ENCODE measurements at regions not wholly inside any gene's neighbourhood (a gene's known extent, or its start where the extent isn't known, plus 50 kb on each side); places are given as distances from the start of the nearest gene placed in this dataset.

DNA sequence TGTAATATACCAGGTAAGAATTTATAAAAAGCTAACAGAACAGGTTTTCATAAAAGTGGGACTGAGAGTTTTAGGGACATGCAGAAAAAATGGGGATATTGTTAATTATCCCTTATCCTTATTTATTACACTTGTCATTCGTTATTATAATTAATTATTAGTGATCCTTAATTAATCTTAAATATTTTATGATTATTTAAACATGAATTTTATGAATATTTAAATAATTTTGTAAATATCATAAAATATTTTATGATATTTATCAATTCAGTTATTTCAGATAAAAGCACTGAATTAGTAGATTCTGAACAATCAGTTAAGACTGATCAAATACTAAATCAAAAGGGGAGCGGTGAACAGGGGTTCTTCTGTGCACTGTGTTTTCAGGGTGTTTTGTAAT is 300.1 kb downstream of the PAX1 start:
- FAIRE-seq = no peak
- no peak for DNase-seq (ENCODE audit: insufficient read length, low spot score)

DNA sequence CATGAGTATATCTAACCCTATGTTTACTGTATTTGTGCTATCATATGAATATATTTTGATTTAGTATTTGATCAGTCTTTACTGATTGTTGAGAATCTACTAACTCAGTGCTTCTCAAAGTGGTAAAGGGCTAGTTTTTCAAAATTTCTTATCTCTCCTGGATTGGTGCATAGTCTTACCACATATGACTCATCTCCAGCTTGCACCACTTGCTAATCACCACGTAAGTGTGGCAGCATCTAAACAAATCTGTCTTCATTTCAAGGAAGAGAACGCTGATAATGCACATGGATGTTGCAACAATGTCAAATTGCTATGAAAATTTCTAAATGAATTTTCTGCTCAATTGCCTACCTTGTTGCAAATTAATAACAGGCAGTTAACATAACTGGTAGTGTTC is 299.5 kb downstream of the PAX1 start:
- FAIRE-seq (no peak), DNase-seq (ENCODE audit: insufficient read length, low spot score) (no peak)

- DNase-seq (ENCODE audit: insufficient read length, low spot score) = no peak
- FAIRE-seq = no peak
Measured at GRCh38 chr20:22003680-22004079, 298.2 kb downstream of the PAX1 start.

DNA sequence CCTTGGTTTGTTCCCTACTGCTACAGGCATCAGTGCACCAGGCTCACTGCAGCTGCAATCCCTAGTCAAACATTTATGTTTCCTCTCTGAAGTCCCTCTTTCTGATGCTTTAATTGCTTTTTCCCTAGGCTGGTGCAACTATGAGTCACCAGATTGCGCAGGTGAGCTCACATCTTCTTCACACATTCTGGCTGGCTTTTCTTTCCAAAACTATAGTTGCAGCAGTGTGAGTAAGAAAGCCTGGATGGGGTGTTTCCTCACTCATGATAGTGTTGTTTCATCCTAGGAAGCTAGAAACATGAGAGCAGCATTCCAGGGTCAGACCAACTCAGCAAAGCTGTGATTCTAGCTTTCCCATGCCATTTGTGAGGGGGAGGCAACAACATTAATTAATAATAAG is 296.4 kb downstream of the PAX1 start:
- FAIRE-seq (no peak), DNase-seq (ENCODE audit: insufficient read length, low spot score) (no peak)

- FAIRE-seq = no peak
- DNase-seq (ENCODE audit: insufficient read length, low spot score) = no peak
Measured at GRCh38 chr20:21995461-21995860, 290.0 kb downstream of the PAX1 start.

DNA sequence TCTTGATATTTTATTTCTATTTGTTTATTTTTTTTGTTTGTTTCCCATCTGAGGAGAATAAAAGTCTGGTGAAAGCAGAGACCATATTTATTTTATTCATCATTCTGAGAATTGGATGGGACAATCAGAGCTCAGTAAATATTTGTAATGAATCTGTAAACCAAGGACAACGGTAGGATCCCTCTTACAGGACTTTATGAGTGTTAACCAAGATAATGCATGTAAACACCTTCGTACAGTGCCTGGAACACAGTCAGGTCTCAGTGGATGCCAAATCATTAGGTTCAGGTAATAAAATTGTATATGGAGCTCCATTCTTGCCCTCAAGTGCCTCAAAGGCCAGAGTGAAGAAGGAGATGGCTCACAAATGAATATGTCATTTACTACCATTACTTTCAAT is 288.7 kb downstream of the PAX1 start:
- FAIRE-seq = no peak

GRCh38 chr20:21982559-21982958 is 277.1 kb downstream of the PAX1 start:
- DNase-seq (ENCODE audit: insufficient read length, low spot score) (no peak), FAIRE-seq (no peak)

More for the DNA sequence above, 288.7 kb downstream of the PAX1 start:
- DNase-seq (ENCODE audit: insufficient read length, low spot score) = no peak

GRCh38 chr20:21981597-21982344 is 276.3 kb downstream of the PAX1 start:
- FAIRE-seq (no peak), DNase-seq (ENCODE audit: insufficient read length, low spot score) (no peak)

DNA sequence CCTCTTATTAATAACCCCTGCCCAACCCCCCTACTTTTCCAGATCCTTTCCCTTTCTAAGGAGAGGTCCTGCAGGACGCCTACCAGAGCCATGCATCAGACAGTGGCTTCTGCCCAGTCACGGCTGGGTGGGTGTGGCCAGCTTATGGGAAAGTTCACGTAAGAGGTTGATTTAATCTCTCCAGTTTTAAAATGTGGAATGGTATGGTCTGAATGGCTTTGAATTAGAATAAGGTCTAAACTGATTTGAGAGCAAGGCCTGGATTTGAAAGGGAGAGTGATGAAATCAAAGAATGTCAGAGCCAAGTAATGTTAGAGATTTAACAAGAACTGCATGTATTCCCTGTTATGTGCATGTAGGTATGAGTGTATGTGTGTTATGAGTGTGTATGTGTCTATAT is 275.7 kb downstream of the PAX1 start:
- FAIRE-seq = no peak
- no peak for DNase-seq (ENCODE audit: insufficient read length, low spot score)

- FAIRE-seq = no peak
- DNase-seq (ENCODE audit: insufficient read length, low spot score) = no peak
Measured at GRCh38 chr20:21971436-21971835, 266.0 kb downstream of the PAX1 start.

DNA sequence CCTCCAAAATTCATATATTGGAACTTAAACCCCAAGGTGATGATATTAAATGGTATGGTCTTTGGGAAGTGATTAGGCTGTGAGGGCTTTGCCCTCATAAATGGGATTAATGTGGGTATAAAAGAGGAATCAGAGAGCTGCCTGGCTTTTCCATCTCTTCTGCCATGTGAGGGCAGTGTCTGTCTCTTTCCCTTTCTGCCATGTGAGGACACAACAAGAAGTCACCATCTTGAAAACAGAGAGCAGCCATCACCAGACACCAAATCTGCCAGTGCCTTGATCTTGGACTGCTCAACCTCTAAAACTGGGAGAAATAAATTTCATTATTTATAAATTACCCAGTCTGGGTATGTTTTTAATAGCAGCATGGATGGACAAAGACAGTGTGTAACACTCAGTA is 263.0 kb downstream of the PAX1 start:
- DNase-seq (ENCODE audit: insufficient read length, low spot score) (no peak), FAIRE-seq (no peak)

DNA sequence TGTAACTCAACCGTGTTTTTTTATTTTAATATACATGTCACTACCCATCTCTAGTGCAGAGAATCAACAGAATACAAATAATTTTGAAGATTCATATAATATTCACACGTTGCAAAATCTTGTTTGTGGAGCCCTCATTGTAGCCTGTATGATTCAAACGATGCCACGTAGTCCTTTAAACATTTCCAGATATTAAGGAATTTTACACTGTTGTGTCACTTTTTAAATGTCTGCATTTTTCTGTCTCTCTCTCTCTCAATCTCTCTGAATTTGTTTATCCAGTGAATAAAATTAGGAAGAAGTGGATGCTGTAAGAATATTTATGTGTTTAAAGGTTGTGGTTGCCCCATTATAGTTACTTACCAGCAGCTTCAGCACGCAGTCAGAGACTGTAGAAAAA is 262.0 kb downstream of the PAX1 start:
- FAIRE-seq = no peak

DNA sequence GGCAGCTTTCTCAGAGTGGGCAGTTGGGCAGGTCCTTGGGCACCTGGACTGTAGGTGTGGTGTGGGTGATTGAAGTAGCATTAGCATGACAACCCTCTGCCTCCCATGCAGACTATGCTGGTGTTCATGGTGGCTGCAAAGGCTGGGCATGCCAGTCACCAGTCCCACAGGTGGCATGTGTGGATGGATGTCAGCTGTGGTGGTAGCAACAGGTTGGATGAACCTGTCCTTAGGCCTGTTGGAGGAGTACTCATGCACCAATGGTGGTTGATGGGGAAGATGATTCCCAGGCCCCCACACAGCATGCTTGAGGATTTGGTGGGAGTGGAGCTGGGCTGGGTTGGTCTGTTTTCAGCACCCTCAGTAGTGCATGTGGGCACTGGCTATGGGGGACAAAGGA is 251.1 kb downstream of the PAX1 start:
- DNase-seq (ENCODE audit: insufficient read length, low spot score) = no peak
- no peak for FAIRE-seq

More for the DNA sequence above, 262.0 kb downstream of the PAX1 start:
- no peak for DNase-seq (ENCODE audit: insufficient read length, low spot score)

DNA sequence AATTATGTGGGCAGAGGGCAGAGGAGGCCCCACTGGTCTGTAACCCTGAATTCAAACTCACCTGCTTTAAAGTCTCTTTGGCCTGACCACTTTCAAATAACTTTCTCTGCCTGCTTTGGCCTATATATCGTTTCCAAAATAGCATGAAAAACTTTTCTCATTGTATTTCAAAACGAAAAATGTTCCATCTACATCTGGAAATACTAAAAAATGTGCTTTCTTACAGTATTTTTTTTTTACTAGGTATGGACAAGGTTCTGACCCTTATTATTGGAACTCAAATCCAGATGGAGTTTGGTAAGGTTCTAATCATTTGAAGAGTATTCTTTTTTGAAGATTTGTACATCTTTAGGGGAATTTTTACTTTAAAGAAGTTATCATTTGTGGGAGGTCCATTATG is 241.9 kb downstream of the PAX1 start:
- DNase-seq (ENCODE audit: insufficient read length, low spot score) = no peak
- FAIRE-seq = no peak

GRCh38 chr20:21944227-21944626 is 238.8 kb downstream of the PAX1 start:
- no peak for FAIRE-seq

GRCh38 chr20:21941941-21942805 is 236.7 kb downstream of the PAX1 start:
- FAIRE-seq (no peak), DNase-seq (ENCODE audit: insufficient read length, low spot score) (no peak)

More at GRCh38 chr20:21944227-21944626, 238.8 kb downstream of the PAX1 start:
- no peak for DNase-seq (ENCODE audit: insufficient read length, low spot score)

DNA sequence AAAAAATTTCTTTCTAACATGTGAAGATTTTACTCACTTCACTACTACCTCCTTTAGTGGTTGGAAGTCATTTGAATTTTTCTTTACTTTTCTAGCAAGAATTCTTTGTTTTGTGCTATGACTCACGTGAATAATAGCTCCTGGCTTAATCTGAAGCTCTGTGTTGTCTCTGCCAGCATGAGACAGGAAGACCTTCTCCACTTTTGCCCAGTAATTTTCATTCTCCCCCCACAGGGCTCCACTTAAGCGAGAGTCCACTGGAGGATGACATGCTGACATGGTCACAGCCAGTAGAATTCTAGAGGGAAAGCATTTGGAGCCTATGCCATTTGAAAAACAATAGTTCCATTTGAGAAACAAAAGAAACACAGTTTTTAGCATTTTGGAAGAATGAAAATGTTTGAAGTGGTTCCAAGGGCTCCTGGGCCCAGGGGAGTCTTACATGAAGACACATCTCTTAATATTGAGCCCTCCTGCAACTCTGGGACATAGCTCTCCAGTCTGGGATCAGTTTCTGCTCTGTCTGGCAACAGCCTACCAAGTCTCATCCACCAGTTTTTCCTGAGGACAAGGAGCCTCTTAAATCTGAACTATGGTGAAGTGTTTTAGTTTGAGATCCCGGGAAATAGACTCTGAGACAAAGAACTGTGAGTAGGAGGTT is 231.4 kb downstream of the PAX1 start:
- DNase-seq (ENCODE audit: insufficient read length, low spot score) = no peak
- no peak for FAIRE-seq

DNA sequence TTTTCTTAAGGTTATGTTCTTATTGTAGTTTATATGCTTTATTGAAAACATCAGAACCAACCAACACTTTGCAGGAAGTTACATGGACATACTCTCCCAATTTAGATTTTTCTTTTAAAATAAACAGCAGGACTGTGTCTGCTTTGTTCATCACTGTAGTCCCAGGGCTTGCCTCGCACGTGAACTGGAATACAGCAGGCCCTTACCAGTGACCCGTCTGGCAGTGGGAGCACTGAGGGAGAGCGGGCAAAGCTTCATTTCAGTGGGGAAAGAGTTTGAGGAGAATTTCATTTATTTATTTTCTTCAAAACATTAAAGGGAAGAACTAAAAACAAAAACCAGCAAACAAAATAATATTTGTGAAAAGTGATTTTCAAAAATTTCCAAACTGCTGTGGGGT is 230.8 kb downstream of the PAX1 start:
- DNase-seq (ENCODE audit: insufficient read length, low spot score) (no peak), FAIRE-seq (no peak)

GRCh38 chr20:21933526-21933925 is 228.1 kb downstream of the PAX1 start:
- FAIRE-seq (no peak), DNase-seq (ENCODE audit: insufficient read length, low spot score) (no peak)

GRCh38 chr20:21921251-21921650 is 215.8 kb downstream of the PAX1 start:
- no peak for FAIRE-seq
- no peak for DNase-seq (ENCODE audit: insufficient read length, low spot score)

DNA sequence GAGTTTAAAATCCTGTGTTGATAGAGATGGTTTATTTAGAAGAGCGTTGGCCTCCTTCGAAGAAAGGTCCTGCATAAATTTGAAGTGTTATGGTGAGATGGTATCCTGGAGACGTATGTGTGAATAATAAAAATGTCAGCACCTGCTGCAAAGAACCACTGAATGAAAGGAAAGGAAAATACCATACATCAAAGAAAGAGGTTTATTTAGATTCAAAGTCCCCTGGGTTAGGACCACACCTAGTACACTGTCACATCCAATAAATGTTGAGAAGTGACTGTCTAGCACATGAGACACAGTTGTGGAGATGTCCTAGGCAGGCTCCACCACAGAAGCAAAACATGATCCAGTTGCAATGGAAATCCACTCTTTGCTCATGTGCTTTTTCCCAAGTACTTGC is 214.7 kb downstream of the PAX1 start:
- DNase-seq (ENCODE audit: insufficient read length, low spot score) = no peak
- FAIRE-seq = no peak

DNA sequence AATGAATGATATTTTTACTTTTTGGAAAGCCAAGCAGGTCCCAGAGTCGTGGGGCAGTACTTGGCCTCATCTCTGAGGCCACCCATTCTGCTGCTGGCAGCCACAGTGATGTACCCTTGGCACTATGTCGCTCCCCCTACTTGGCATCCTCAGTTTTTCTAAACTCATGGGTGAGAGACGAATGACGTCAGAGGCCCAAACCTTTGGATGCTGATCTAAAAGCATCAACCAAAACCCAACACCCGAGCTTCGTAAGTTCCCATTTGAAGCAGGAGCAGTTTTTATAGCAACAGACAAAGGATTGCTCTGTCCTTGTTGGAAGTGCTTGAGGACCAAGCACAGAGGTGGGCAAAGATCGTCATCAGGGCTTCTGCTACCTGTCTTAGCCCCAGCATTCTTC is 212.9 kb downstream of the PAX1 start:
- DNase-seq (ENCODE audit: insufficient read length, low spot score) (no peak), FAIRE-seq (no peak)

All from GM19239 (cell line).